HL-60 (cell line): ENCODE measurements at regions not wholly inside any gene's neighbourhood (a gene's known extent, or its start where the extent isn't known, plus 50 kb on each side); places are given as distances from the start of the nearest gene placed in this dataset.
"Not testable (repeated sequence)": the region's sequence is repeated elsewhere in the genome, so short reads cannot be mapped to it uniquely, and the experiment has no call there.

Source experiments
- DNase-seq, 2 experiments: peaks; one replicate each; pipeline ENCODE4 v3.0.0-alpha.2; 2010 to 2020; ENCODE audit warnings: low read depth in 1 of 2, low spot score in 1 of 2
- H3K27ac ChIP-seq: fragments of 250-450 bp; sonication (Bioruptor Pico); replicated peaks from 2 replicates; pipeline ENCODE4 v1.5.1; 2020; ENCODE audit warnings: mild to moderate bottlenecking, moderate library complexity
- H3K27me3 ChIP-seq: fragments of 250-450 bp; sonication (Bioruptor Pico); 2 replicates; pipeline ENCODE4 v1.5.1; 2021; ENCODE audit warnings: mild to moderate bottlenecking, moderate library complexity; ENCODE audit not compliant: insufficient read depth, poor library complexity, severe bottlenecking
- H3K4me3 ChIP-seq: replicated peaks from 2 replicates; pipeline ENCODE4 v1.5.1; 2011; ENCODE audit warnings: mild to moderate bottlenecking, control low read depth, low read length; ENCODE audit not compliant: insufficient read depth
- CTCF ChIP-seq: IDR thresholded peaks from one replicate; pipeline ENCODE4 v1.5.1; 2011; ENCODE audit warnings: low read length, control low read depth, inconsistent platforms; ENCODE audit not compliant: insufficient read depth
- GABPA ChIP-seq: IDR thresholded peaks from 2 replicates; pipeline ENCODE4 v1.6.1; 2012; ENCODE audit warnings: low read depth
- POLR2AphosphoS5 ChIP-seq: IDR thresholded peaks from 2 replicates; pipeline ENCODE4 v1.6.1; 2012; ENCODE audit warnings: low read depth
- REST ChIP-seq: IDR thresholded peaks from 2 replicates; pipeline ENCODE4 v1.6.1; 2012; ENCODE audit warnings: low read depth; ENCODE audit not compliant: insufficient replicate concordance
- SPI1 ChIP-seq: IDR thresholded peaks from 2 replicates; pipeline ENCODE4 v1.6.1; 2012; ENCODE audit warnings: low read depth, mild to moderate bottlenecking, borderline replicate concordance

- Histone ChIP-seq H3K4me3 (no peak overlapping the region), H3K27ac (no peak overlapping the region), H3K27me3 (no peaks in the 10 kb centered on the region)
- DNase-seq, result no peak
- TF ChIP-seq CTCF (no peak), REST (no peak), POLR2AphosphoS5 (no peak), GABPA (no peak), SPI1 (no peak)
These were observed 1167.6 kb downstream of the JRKL start for GRCh38 chr11:97557399-97557798.

GRCh38 chr11:97567801-97568200 lies 1178.0 kb downstream of the JRKL start:
- TF ChIP-seq REST (no peak), CTCF (no peak), POLR2AphosphoS5 (no peak), SPI1 (no peak), GABPA (no peak)
- Histone ChIP-seq H3K27ac (no peak overlapping the region), H3K27me3 (no peaks in the 10 kb centered on the region), H3K4me3 (no peak overlapping the region)
- no peak for DNase-seq

- Histone ChIP-seq H3K27ac (no peak overlapping the region), H3K27me3 (no peaks in the 10 kb centered on the region), H3K4me3 (no peak overlapping the region)
- TF ChIP-seq CTCF (no peak), SPI1 (no peak), POLR2AphosphoS5 (no peak), GABPA (no peak), REST (no peak)
- no peak for DNase-seq
These were observed 1180.8 kb downstream of the JRKL start for GRCh38 chr11:97570636-97571035.

- H3K4me3 ChIP-seq, H3K27ac ChIP-seq: not testable (repeated sequence)
These were observed 1184.0 kb downstream of the JRKL start for GRCh38 chr11:97573771-97574170.

More at GRCh38 chr11:97573771-97574170, 1184.0 kb downstream of the JRKL start:
- H3K27me3 ChIP-seq, DNase-seq: not testable (repeated sequence)
